IMR-90 (cell line): ENCODE measurements at regions not wholly inside any gene's neighbourhood (a gene's known extent, or its start where the extent isn't known, plus 50 kb on each side); places are given as distances from the start of the nearest gene placed in this dataset.

Experiments
- BHLHE40 ChIP-seq: fragments of 150-350 bp; IDR thresholded peaks from 2 replicates; pipeline ENCODE4 v1.6.1; 2016; ENCODE audit warnings: mild to moderate bottlenecking, low read depth, low read length
- CHD1 ChIP-seq: IDR thresholded peaks from 2 replicates; pipeline ENCODE4 v1.6.1; 2012; ENCODE audit warnings: low read depth, low read length, improper control_type of control experiment
- MAFK ChIP-seq: IDR thresholded peaks from 2 replicates; pipeline ENCODE4 v1.6.1; 2012; ENCODE audit warnings: low read depth, low read length, improper control_type of control experiment
- NFE2L2 ChIP-seq: fragments of 150-350 bp; IDR thresholded peaks from 2 replicates; pipeline ENCODE4 v1.6.1; 2016; ENCODE audit warnings: low read depth, mild to moderate bottlenecking, low read length
- POLR2A ChIP-seq: IDR thresholded peaks from 2 replicates; pipeline ENCODE4 v1.6.1; 2012; ENCODE audit warnings: mild to moderate bottlenecking, low read depth, low read length
- RCOR1 ChIP-seq: IDR thresholded peaks from 2 replicates; pipeline ENCODE4 v1.6.1; 2012; ENCODE audit warnings: mild to moderate bottlenecking, low read length, improper control_type of control experiment; ENCODE audit not compliant: insufficient replicate concordance
- RFX5 ChIP-seq: IDR thresholded peaks from 2 replicates; pipeline ENCODE4 v1.8.0; 2012; ENCODE audit warnings: low read depth, mild to moderate bottlenecking, low read length, moderate library complexity
- SMC3 ChIP-seq: fragments of 150-350 bp; IDR thresholded peaks from 2 replicates; pipeline ENCODE4 v1.6.1; 2016; ENCODE audit warnings: low read depth, mild to moderate bottlenecking, antibody characterized with exemption, low read length, moderate library complexity
- TF ChIP-seq, protein P1 (sequence below): conservative IDR thresholded peaks from 2 replicates; pipeline ENCODE4 v1.5.1; 2012; ENCODE audit warnings: mild to moderate bottlenecking, low read depth, low read length, improper control_type of control experiment
- TF ChIP-seq, protein P2 (sequence below): fragments of 150-350 bp; IDR thresholded peaks from 2 replicates; pipeline ENCODE4 v1.6.1; 2016; ENCODE audit warnings: low read depth, mild to moderate bottlenecking, low read length, moderate library complexity, borderline replicate concordance

DNA sequence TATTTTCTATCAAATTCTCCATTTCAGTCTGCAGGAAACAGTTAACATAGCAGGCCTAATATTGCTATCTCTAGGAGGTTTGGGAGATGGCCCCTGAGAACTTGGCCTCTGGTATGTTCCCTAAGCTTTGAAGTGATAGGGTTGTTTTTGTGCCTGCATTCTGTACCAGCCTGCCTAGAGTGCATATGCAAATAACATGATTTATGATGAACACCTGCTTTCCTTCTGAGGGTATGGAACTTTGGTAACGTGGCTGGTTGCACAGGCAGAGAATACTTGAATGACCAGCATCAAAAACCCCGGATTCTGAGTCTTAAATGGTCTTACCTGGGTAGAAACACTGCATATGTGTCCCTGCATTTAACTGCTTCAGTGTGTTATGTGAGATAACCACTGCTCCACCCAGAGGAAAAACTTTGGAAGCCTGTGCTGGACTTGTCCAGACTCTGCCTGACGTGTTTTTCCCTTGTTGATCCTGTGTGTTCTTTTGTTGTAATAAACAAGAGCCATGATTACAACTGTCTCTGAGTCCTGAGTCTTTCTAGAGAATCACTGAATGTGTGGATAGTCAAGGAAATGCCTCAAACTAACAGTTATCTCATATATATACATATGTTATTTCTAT is 111.3 kb upstream of the ABCA1 start:
- no peak for TF ChIP-seq BHLHE40
- TF ChIP-seq, protein P1, sequence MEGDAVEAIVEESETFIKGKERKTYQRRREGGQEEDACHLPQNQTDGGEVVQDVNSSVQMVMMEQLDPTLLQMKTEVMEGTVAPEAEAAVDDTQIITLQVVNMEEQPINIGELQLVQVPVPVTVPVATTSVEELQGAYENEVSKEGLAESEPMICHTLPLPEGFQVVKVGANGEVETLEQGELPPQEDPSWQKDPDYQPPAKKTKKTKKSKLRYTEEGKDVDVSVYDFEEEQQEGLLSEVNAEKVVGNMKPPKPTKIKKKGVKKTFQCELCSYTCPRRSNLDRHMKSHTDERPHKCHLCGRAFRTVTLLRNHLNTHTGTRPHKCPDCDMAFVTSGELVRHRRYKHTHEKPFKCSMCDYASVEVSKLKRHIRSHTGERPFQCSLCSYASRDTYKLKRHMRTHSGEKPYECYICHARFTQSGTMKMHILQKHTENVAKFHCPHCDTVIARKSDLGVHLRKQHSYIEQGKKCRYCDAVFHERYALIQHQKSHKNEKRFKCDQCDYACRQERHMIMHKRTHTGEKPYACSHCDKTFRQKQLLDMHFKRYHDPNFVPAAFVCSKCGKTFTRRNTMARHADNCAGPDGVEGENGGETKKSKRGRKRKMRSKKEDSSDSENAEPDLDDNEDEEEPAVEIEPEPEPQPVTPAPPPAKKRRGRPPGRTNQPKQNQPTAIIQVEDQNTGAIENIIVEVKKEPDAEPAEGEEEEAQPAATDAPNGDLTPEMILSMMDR = no peak
- TF ChIP-seq POLR2A = no peak
- TF ChIP-seq, protein P2, sequence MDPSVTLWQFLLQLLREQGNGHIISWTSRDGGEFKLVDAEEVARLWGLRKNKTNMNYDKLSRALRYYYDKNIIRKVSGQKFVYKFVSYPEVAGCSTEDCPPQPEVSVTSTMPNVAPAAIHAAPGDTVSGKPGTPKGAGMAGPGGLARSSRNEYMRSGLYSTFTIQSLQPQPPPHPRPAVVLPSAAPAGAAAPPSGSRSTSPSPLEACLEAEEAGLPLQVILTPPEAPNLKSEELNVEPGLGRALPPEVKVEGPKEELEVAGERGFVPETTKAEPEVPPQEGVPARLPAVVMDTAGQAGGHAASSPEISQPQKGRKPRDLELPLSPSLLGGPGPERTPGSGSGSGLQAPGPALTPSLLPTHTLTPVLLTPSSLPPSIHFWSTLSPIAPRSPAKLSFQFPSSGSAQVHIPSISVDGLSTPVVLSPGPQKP = no peak
- TF ChIP-seq RFX5 = no peak
- no peak for TF ChIP-seq RCOR1
- no peak for TF ChIP-seq SMC3
- TF ChIP-seq NFE2L2 = no peak
- no peak for TF ChIP-seq CHD1
- no peak for TF ChIP-seq MAFK
